Left ventricle myocardium inferior (tissue), 1 donor: ENCODE measurements at regions not wholly inside any gene's neighbourhood (a gene's known extent, or its start where the extent isn't known, plus 50 kb on each side); places are given as distances from the start of the nearest gene placed in this dataset.

Source experiments
- DNase-seq: peaks from one replicate; pipeline ENCODE4 v3.0.0-alpha.2; 2020
- H3K27ac ChIP-seq: fragments of 200-600 bp; replicated peaks from 2 replicates; pipeline ENCODE4 v1.8.0; 2021
- H3K27me3 ChIP-seq: fragments of 200-600 bp; 2 replicates; pipeline ENCODE4 v1.8.0; 2021; ENCODE audit warnings: low read depth
- H3K36me3 ChIP-seq: fragments of 200-600 bp; 2 replicates; pipeline ENCODE4 v1.8.0; 2021
- H3K4me1 ChIP-seq: fragments of 200-600 bp; 2 replicates; pipeline ENCODE4 v1.8.0; 2021
- H3K4me3 ChIP-seq: fragments of 200-600 bp; 2 replicates; pipeline ENCODE4 v1.8.0; 2021; ENCODE audit warnings: mild to moderate bottlenecking, moderate library complexity
- H3K9me3 ChIP-seq: fragments of 200-600 bp; replicated peaks from 2 replicates; pipeline ENCODE4 v1.8.0; 2021
- intact Hi-C: fragments of 100-400 bp; cut with micrococcal nuclease; formaldehyde crosslinking; loops from one replicate; pipeline ENCODE4 v1.11.0; 2022
- TF ChIP-seq, protein P1 (sequence below): fragments of 200-600 bp; IDR thresholded peaks from 2 replicates; pipeline ENCODE4 v1.8.0; 2021; ENCODE audit warnings: antibody characterized with exemption, mild to moderate bottlenecking, borderline replicate concordance
- donor health status: DM: no; HTN: yes; CAD: no; lungs with severe emphysema.

DNA sequence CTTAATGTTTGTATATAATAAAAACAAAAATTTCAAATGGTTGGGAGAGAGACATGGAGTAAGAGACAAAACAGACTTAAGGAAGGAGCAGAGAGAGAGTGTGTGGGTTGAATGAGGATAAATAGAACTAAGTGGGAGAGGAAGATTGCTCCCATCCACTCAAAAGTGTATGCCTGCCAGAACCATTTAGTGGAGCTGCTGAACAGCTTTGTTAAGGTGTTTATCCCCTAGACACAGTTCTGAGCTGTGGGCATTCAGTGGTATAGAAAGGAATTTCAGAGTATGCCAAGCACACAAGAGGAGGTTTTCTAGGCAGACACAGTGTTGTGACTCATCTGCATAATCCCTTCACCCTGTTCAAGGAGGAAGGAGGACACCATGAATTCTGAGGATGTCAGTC is 508.6 kb upstream of the EPHA5 start:
- TF ChIP-seq, protein P1, sequence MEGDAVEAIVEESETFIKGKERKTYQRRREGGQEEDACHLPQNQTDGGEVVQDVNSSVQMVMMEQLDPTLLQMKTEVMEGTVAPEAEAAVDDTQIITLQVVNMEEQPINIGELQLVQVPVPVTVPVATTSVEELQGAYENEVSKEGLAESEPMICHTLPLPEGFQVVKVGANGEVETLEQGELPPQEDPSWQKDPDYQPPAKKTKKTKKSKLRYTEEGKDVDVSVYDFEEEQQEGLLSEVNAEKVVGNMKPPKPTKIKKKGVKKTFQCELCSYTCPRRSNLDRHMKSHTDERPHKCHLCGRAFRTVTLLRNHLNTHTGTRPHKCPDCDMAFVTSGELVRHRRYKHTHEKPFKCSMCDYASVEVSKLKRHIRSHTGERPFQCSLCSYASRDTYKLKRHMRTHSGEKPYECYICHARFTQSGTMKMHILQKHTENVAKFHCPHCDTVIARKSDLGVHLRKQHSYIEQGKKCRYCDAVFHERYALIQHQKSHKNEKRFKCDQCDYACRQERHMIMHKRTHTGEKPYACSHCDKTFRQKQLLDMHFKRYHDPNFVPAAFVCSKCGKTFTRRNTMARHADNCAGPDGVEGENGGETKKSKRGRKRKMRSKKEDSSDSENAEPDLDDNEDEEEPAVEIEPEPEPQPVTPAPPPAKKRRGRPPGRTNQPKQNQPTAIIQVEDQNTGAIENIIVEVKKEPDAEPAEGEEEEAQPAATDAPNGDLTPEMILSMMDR: no peak
- Histone ChIP-seq H3K4me3 (no peak overlapping the region), H3K4me1 (no peaks in the 10 kb centered on the region), H3K27me3 (no peaks in the 10 kb centered on the region), H3K36me3 (no peaks in the 10 kb centered on the region), H3K9me3 (peaks cover 41% of the 10 kb centered on the region), H3K27ac (no peak overlapping the region)
- intact Hi-C loops: no loop called here
- DNase-seq: no peak

DNA sequence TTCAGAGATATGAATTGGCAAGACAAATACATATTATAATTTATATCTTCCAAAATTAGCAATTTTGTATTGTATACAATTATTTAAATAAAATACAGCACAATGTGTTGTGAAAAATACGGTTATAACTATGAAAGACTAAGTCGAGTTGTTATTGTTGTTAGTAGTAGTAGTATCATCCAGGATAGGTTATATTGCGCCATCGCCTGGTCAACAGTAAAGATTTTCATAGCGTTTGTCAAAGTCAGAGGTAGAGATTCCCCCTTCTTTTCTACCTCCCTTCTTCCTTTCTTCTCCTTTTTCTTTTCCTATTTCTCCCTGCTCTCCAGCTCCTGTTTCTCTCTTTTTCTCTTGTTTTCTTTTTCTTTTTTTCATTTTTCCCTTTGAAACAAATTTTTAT is 499.1 kb upstream of the EPHA5 start:
- no peak overlapping the region for H3K27ac ChIP-seq
- intact Hi-C loops: no loop called here

DNA sequence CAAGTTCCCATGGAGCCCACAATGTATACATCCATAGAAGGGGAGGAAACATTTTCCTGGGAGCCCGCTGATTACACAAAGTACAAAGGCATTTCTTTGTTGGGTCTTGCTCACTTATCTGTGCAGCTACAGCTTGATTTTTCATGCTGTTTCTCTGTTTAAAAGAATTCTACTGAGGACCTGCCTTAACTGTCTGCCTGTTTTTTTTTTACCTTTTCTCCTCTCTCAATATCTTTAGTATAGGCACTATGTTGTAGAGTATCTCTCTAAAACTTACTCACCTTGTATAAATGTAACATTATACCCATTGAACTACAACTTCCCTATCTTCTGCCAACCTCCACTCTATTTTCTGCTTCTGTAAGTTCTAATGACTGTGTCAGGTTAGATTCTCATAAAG is 494.6 kb upstream of the EPHA5 start:
- no peaks in the 10 kb centered on the region for H3K36me3 ChIP-seq
- H3K27ac ChIP-seq: no peak overlapping the region
- H3K4me1 ChIP-seq: no peaks in the 10 kb centered on the region
- no peaks in the 10 kb centered on the region for H3K27me3 ChIP-seq
- H3K4me3 ChIP-seq: no peak overlapping the region
- TF ChIP-seq, protein P1: no peak
- H3K9me3 ChIP-seq: peaks cover 39% of the 10 kb centered on the region
- no peak for DNase-seq
- intact Hi-C loops: no loop called here

More for the DNA sequence above, 499.1 kb upstream of the EPHA5 start:
- TF ChIP-seq, protein P1: no peak
- Histone ChIP-seq H3K27me3 (no peaks in the 10 kb centered on the region), H3K9me3 (peaks cover 43% of the 10 kb centered on the region), H3K4me3 (no peak overlapping the region), H3K4me1 (no peaks in the 10 kb centered on the region), H3K36me3 (no peaks in the 10 kb centered on the region)
- no peak for DNase-seq

DNA sequence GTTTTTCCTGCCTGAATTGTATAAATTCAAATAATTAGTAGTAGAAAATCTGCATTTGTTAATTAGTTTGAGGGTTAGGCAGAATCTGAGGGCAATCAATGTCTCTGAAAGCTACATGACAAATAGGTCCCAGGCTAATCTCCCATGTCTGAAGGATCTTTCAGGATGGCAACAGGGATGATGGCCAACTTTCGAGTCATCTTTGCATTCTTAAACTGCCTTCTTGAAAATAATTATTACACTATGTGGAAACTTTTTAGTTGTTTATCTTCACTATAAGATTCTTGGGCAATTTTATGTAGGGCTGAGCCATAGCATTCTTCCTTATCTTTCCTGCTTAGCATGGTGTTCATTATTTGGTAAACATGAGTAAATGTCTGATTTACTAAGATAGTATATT is 490.3 kb upstream of the EPHA5 start:
- DNase-seq: no peak
- H3K9me3 ChIP-seq: peaks cover 35% of the 10 kb centered on the region
- H3K4me3 ChIP-seq: no peak overlapping the region
- H3K27ac ChIP-seq: no peak overlapping the region
- H3K36me3 ChIP-seq: no peaks in the 10 kb centered on the region
- no peaks in the 10 kb centered on the region for H3K4me1 ChIP-seq
- TF ChIP-seq, protein P1: no peak
- intact Hi-C loops: no loop called here
- no peaks in the 10 kb centered on the region for H3K27me3 ChIP-seq

DNA sequence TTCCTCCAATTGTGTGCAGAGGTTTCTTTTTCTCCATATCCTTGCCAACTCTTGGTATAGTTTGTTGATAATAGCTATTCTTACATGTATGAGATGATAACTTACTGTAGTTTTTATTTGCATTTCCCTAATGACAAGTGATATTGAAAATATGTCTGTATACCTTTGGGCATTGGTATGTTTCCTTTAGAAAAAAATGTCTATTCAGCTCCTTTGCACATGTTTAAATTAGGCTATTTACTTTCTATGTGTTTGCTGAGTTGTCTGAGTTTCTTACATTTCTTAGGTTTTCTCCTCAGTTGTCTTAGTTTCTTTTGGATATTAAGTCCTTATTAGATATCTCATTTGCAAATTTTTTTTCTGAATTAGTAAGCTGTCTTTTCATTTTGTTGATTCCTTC is 487.3 kb upstream of the EPHA5 start:
- intact Hi-C loops: no loop called here
- Histone ChIP-seq H3K9me3 (peaks cover 13% of the 10 kb centered on the region), H3K36me3 (no peaks in the 10 kb centered on the region), H3K27me3 (no peaks in the 10 kb centered on the region), H3K4me1 (no peaks in the 10 kb centered on the region), H3K4me3 (no peak overlapping the region), H3K27ac (no peak overlapping the region)
- TF ChIP-seq, protein P1: no peak
- DNase-seq: no peak

DNA sequence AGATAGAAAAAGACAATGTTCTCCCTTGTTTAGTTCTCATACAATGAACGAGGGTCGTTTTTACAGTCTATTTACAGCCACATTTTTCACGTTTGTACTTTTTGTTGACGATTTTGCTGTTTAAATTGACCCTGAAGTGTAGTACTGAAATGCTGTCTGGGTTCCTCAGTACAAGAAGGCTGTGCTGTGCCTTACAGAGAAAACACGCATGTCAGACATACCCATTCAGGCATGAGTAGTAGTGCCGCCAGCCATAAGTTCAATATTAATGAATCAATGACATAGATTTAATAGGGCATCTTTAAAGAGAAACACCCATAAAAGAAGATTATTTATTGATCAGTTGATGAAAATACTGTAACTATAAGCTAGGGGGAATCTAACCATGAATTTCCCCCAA is 459.8 kb upstream of the EPHA5 start:
- H3K27me3 ChIP-seq: no peaks in the 10 kb centered on the region
- no peaks in the 10 kb centered on the region for H3K4me1 ChIP-seq
- H3K36me3 ChIP-seq: no peaks in the 10 kb centered on the region
- intact Hi-C loops: no loop called here
- H3K27ac ChIP-seq: no peak overlapping the region
- DNase-seq: no peak
- TF ChIP-seq, protein P1: no peak
- H3K4me3 ChIP-seq: no peak overlapping the region
- peaks cover 6% of the 10 kb centered on the region for H3K9me3 ChIP-seq
